HCEC 1CT (cell line): ENCODE measurements at regions not wholly inside any gene's neighbourhood (a gene's known extent, or its start where the extent isn't known, plus 50 kb on each side); places are given as distances from the start of the nearest gene placed in this dataset.
"Not testable (repeated sequence)": the region's sequence is repeated elsewhere in the genome, so short reads cannot be mapped to it uniquely, and the experiment has no call there.

ENCODE experiments used
- DNase-seq: peaks from one replicate; pipeline ENCODE4 v3.0.0-alpha.2; 2017

GRCh38 chr15:92763459-92763858 lies 107.9 kb upstream of the FAM174B start:
- no peak for DNase-seq

- DNase-seq = not testable (repeated sequence)
Observed at GRCh38 chr15:92768131-92768530, 112.6 kb upstream of the FAM174B start.

GRCh38 chr15:92770641-92771040 lies 115.1 kb upstream of the FAM174B start:
- DNase-seq = no peak

- no peak for DNase-seq
Observed at GRCh38 chr15:92772061-92772460, 116.5 kb upstream of the FAM174B start.

GRCh38 chr15:92772626-92773244 lies 117.2 kb upstream of the FAM174B start:
- DNase-seq = no peak

GRCh38 chr15:92773340-92773739 lies 117.8 kb upstream of the FAM174B start:
- no peak for DNase-seq

- DNase-seq = no peak
Observed at GRCh38 chr15:92779874-92780273, 120.2 kb upstream of the CHD2 start.

GRCh38 chr15:92780843-92781242 lies 119.3 kb upstream of the CHD2 start:
- DNase-seq = no peak

- no peak for DNase-seq
Observed at GRCh38 chr15:92781925-92782453, 118.1 kb upstream of the CHD2 start.

- no peak for DNase-seq
Observed at GRCh38 chr15:92787116-92787515, 113.0 kb upstream of the CHD2 start.

GRCh38 chr15:92788196-92788595 lies 111.9 kb upstream of the CHD2 start:
- DNase-seq = no peak

GRCh38 chr15:92788793-92789192 lies 111.3 kb upstream of the CHD2 start:
- not testable (repeated sequence) for DNase-seq

- no peak for DNase-seq
Observed at GRCh38 chr15:92796161-92796611, 103.9 kb upstream of the CHD2 start.

- DNase-seq = peak; percentile 70
Observed at GRCh38 chr15:92797168-92798052, 102.7 kb upstream of the CHD2 start.

GRCh38 chr15:92800013-92800412 lies 100.1 kb upstream of the CHD2 start:
- DNase-seq = no peak

GRCh38 chr15:92800416-92801055 lies 99.6 kb upstream of the CHD2 start:
- DNase-seq = not testable (repeated sequence)

- peak; percentile 97 for DNase-seq
Observed at GRCh38 chr15:92801056-92801773, 98.9 kb upstream of the CHD2 start.

GRCh38 chr15:92801774-92802464 lies 98.2 kb upstream of the CHD2 start:
- DNase-seq = peak; percentile 99

GRCh38 chr15:92803536-92803851 lies 96.6 kb upstream of the CHD2 start:
- no peak for DNase-seq

GRCh38 chr15:92803852-92804609 lies 96.1 kb upstream of the CHD2 start:
- DNase-seq = peak; percentile 100

- DNase-seq = not testable (repeated sequence)
Observed at GRCh38 chr15:92804610-92804936, 95.6 kb upstream of the CHD2 start.
